Hepatocyte (in vitro differentiated cells): ENCODE measurements at regions not wholly inside any gene's neighbourhood (a gene's known extent, or its start where the extent isn't known, plus 50 kb on each side); places are given as distances from the start of the nearest gene placed in this dataset.

Experiments used
- CTCF ChIP-seq: fragments of 200-600 bp; sonication (generic); IDR thresholded peaks from 2 replicates; pipeline ENCODE4 v1.5.1; 2016; ENCODE audit warnings: antibody characterized with exemption, mild to moderate bottlenecking; ENCODE audit not compliant: poor library complexity
- EZH2 ChIP-seq: fragments of 200-600 bp; sonication (generic); IDR thresholded peaks from 2 replicates; pipeline ENCODE4 v1.6.1; 2016; ENCODE audit warnings: antibody characterized with exemption, mild to moderate bottlenecking, borderline replicate concordance

GRCh38 chr14:89037065-89037464, 212.6 kb downstream of the TTC8 start:
- TF ChIP-seq CTCF, result no peak
- TF ChIP-seq EZH2, result no peak
